OCI-LY3 (cell line): ENCODE measurements at regions not wholly inside any gene's neighbourhood (a gene's known extent, or its start where the extent isn't known, plus 50 kb on each side); places are given as distances from the start of the nearest gene placed in this dataset.

Source experiments
- H2AFZ ChIP-seq: fragments of 200-600, 300-600 bp; shearing (Covaris generic); 2 replicates; pipeline ENCODE4 v1.6.0; 2014; ENCODE audit warnings: antibody characterized with exemption, low read depth, low read length
- H3K27ac ChIP-seq: fragments of 200-600, 300-600 bp; sonication (generic); 2 replicates; pipeline ENCODE4 v1.5.1; 2014; ENCODE audit warnings: mild to moderate bottlenecking, low read length, moderate library complexity, mixed read lengths
- H3K27me3 ChIP-seq: fragments of 200-600, 300-600 bp; sonication (generic); 2 replicates; pipeline ENCODE4 v1.6.1; 2014; ENCODE audit warnings: low read depth, low read length, mixed read lengths
- H3K36me3 ChIP-seq: fragments of 200-600, 300-600 bp; sonication (generic); replicated peaks from 2 replicates; pipeline ENCODE3; 2014; ENCODE audit warnings: low read depth, low read length, mixed read lengths
- H3K4me1 ChIP-seq: fragments of 300-600, 200-600 bp; sonication (generic); 2 replicates; pipeline ENCODE4 v1.6.1; 2014; ENCODE audit warnings: low read length, mixed read lengths
- H3K4me2 ChIP-seq: fragments of 200-600, 300-600 bp; sonication (generic); 2 replicates; pipeline ENCODE4 v1.6.1; 2014; ENCODE audit warnings: low read length, mixed read lengths
- H3K4me3 ChIP-seq: fragments of 300-600, 200-600 bp; sonication (generic); 2 replicates; pipeline ENCODE4 v1.5.1; 2014; ENCODE audit warnings: antibody characterized with exemption, mild to moderate bottlenecking, low read length, moderate library complexity
- H3K79me2 ChIP-seq: fragments of 300-600, 200-600 bp; shearing (Covaris generic); 2 replicates; pipeline ENCODE4 v1.6.1; 2014; ENCODE audit warnings: mild to moderate bottlenecking, low read length, mixed read lengths
- H3K9ac ChIP-seq: fragments of 300-600, 200-600 bp; shearing (Covaris generic); 2 replicates; pipeline ENCODE4 v1.6.0; 2014; ENCODE audit warnings: mild to moderate bottlenecking, low read length, moderate library complexity
- H3K9me3 ChIP-seq: fragments of 200-600, 300-600 bp; shearing (Covaris generic); 2 replicates; pipeline ENCODE4 v1.6.1; 2014; ENCODE audit warnings: low read length, mixed read lengths; ENCODE audit not compliant: insufficient read depth
- H4K20me1 ChIP-seq: fragments of 200-600, 300-600 bp; sonication (generic); 2 replicates; pipeline ENCODE4 v1.6.1; 2016; ENCODE audit warnings: low read length, mixed read lengths; ENCODE audit not compliant: insufficient read depth
- CTCF ChIP-seq: fragments of 200-600, 300-600 bp; sonication (generic); IDR thresholded peaks from 2 replicates; pipeline ENCODE4 v1.5.1; 2014; ENCODE audit warnings: antibody characterized with exemption, low read length, low read depth
- EZH2phosphoT487 ChIP-seq: fragments of 200-600 bp; shearing (Covaris generic); IDR thresholded peaks from 2 replicates; pipeline ENCODE4 v1.6.1; 2018; ENCODE audit warnings: antibody characterized with exemption, mixed run types, low read depth

- Histone ChIP-seq H3K27ac (no peak overlapping the region), H3K4me3 (no peak overlapping the region), H3K27me3 (no peaks in the 10 kb centered on the region), H3K79me2 (no peaks in the 10 kb centered on the region), H3K9me3 (no peaks in the 10 kb centered on the region), H4K20me1 (no peaks in the 10 kb centered on the region), H3K9ac (no peak overlapping the region), H3K4me2 (no peak overlapping the region), H3K4me1 (no peaks in the 10 kb centered on the region), H2AFZ (no peak overlapping the region), H3K36me3 (no peaks in the 10 kb centered on the region)
- TF ChIP-seq CTCF (no peak), EZH2phosphoT487 (no peak)
Measured at GRCh38 chr4:123824524-123824923, 427.9 kb downstream of the SPRY1 start.

- no peak overlapping the region for H3K27ac ChIP-seq
Measured at GRCh38 chr4:123825596-123826291, 429.1 kb downstream of the SPRY1 start.

GRCh38 chr4:123826896-123827295, 430.3 kb downstream of the SPRY1 start:
- no peak overlapping the region for H3K9ac ChIP-seq
- no peak overlapping the region for H3K4me2 ChIP-seq
- peaks cover 5% of the 10 kb centered on the region for H3K4me1 ChIP-seq
- no peak overlapping the region for H2AFZ ChIP-seq
- H3K79me2 ChIP-seq = no peaks in the 10 kb centered on the region
- H3K27ac ChIP-seq = no peak overlapping the region
- H3K36me3 ChIP-seq = no peaks in the 10 kb centered on the region
- H3K9me3 ChIP-seq = no peaks in the 10 kb centered on the region
- TF ChIP-seq EZH2phosphoT487 = no peak
- TF ChIP-seq CTCF = no peak
- no peaks in the 10 kb centered on the region for H4K20me1 ChIP-seq
- no peak overlapping the region for H3K4me3 ChIP-seq
- no peaks in the 10 kb centered on the region for H3K27me3 ChIP-seq

More at GRCh38 chr4:123825596-123826291, 429.1 kb downstream of the SPRY1 start:
- Histone ChIP-seq H3K4me2 (no peak overlapping the region), H4K20me1 (no peaks in the 10 kb centered on the region), H3K4me1 (no peaks in the 10 kb centered on the region), H3K36me3 (no peaks in the 10 kb centered on the region), H3K9ac (no peak overlapping the region), H3K9me3 (no peaks in the 10 kb centered on the region), H2AFZ (no peak overlapping the region), H3K4me3 (no peak overlapping the region), H3K79me2 (no peaks in the 10 kb centered on the region), H3K27me3 (no peaks in the 10 kb centered on the region)
- TF ChIP-seq EZH2phosphoT487 = no peak
- no peak for TF ChIP-seq CTCF

GRCh38 chr4:123827511-123827910, 430.9 kb downstream of the SPRY1 start:
- Histone ChIP-seq H4K20me1 (no peaks in the 10 kb centered on the region), H3K79me2 (no peaks in the 10 kb centered on the region), H3K4me2 (no peak overlapping the region), H3K36me3 (no peaks in the 10 kb centered on the region), H3K27ac (no peak overlapping the region), H3K27me3 (no peaks in the 10 kb centered on the region), H3K9ac (no peak overlapping the region), H3K4me1 (peaks cover 6% of the 10 kb centered on the region), H3K9me3 (no peaks in the 10 kb centered on the region), H3K4me3 (no peak overlapping the region), H2AFZ (no peak overlapping the region)
- TF ChIP-seq CTCF = no peak
- no peak for TF ChIP-seq EZH2phosphoT487
